Neural progenitor cell (in vitro differentiated cells): ENCODE measurements at regions not wholly inside any gene's neighbourhood (a gene's known extent, or its start where the extent isn't known, plus 50 kb on each side); places are given as distances from the start of the nearest gene placed in this dataset.
"Not testable (repeated sequence)": the region's sequence is repeated elsewhere in the genome, so short reads cannot be mapped to it uniquely, and the experiment has no call there.

Experiments
- DNase-seq: peaks from one replicate; pipeline ENCODE4 v3.0.0-alpha.2; 2016; ENCODE audit warnings: low spot score
- H2AFZ ChIP-seq: fragments of 200-600 bp; sonication (generic); replicated peaks from 2 replicates; pipeline ENCODE4 v1.6.1; 2016; ENCODE audit warnings: antibody characterized with exemption
- H3F3A ChIP-seq: fragments of 200-600 bp; sonication (generic); 2 replicates; pipeline ENCODE4 v1.6.1; 2016; ENCODE audit warnings: antibody characterized with exemption, low read depth
- H3K27ac ChIP-seq: fragments of 200-600 bp; sonication (generic); 2 replicates; pipeline ENCODE4 v1.5.1; 2016; ENCODE audit warnings: mild to moderate bottlenecking
- H3K27me3 ChIP-seq: fragments of 200-600 bp; sonication (generic); 2 replicates; pipeline ENCODE4 v1.6.1; 2016; ENCODE audit warnings: mild to moderate bottlenecking, moderate library complexity
- H3K36me3 ChIP-seq: fragments of 200-600 bp; sonication (generic); 2 replicates; pipeline ENCODE4 v1.5.1; 2016
- H3K4me1 ChIP-seq: fragments of 200-600 bp; sonication (generic); 2 replicates; pipeline ENCODE4 v1.6.1; 2016; ENCODE audit warnings: mixed run types
- H3K4me2 ChIP-seq: fragments of 200-600 bp; sonication (generic); 2 replicates; pipeline ENCODE4 v1.6.1; 2016
- H3K4me3 ChIP-seq: fragments of 200-600 bp; sonication (generic); 2 replicates; pipeline ENCODE4 v1.5.1; 2016
- H3K79me2 ChIP-seq: fragments of 200-600 bp; sonication (generic); 2 replicates; pipeline ENCODE4 v1.6.1; 2016; ENCODE audit warnings: low read depth
- H3K9ac ChIP-seq: fragments of 200-600 bp; sonication (generic); 2 replicates; pipeline ENCODE4 v1.6.1; 2016
- H3K9me3 ChIP-seq: fragments of 200-600 bp; sonication (generic); 2 replicates; pipeline ENCODE4 v1.5.1; 2016; ENCODE audit warnings: low read depth
- H4K20me1 ChIP-seq: fragments of 200-600 bp; sonication (generic); 2 replicates; pipeline ENCODE4 v1.6.1; 2016; ENCODE audit warnings: low read depth
- H3K27ac Mint-ChIP-seq: 3 replicates; pipeline ENCODE4 v1.8.0; 2021; ENCODE audit warnings: mixed read lengths
- H3K27me3 Mint-ChIP-seq: 2 replicates; pipeline ENCODE4 v1.8.0; 2022; ENCODE audit warnings: low read depth, mild to moderate bottlenecking, inconsistent platforms, moderate library complexity, mixed read lengths; ENCODE audit not compliant: insufficient read depth
- H3K36me3 Mint-ChIP-seq: 3 replicates; pipeline ENCODE4 v1.8.0; 2021; ENCODE audit warnings: mixed read lengths
- H3K4me1 Mint-ChIP-seq: 3 replicates; pipeline ENCODE4 v1.8.0; 2021; ENCODE audit warnings: mixed read lengths
- H3K4me3 Mint-ChIP-seq: 3 replicates; pipeline ENCODE4 v1.8.0; 2021; ENCODE audit warnings: mild to moderate bottlenecking, moderate library complexity, mixed read lengths
- H3K9me3 Mint-ChIP-seq: 3 replicates; pipeline ENCODE4 v1.8.0; 2020; ENCODE audit warnings: mixed read lengths
- EZH2 ChIP-seq: fragments of 200-600 bp; sonication (generic); IDR thresholded peaks from 2 replicates; pipeline ENCODE4 v1.6.1; 2017; ENCODE audit warnings: antibody characterized with exemption, mild to moderate bottlenecking, moderate library complexity
- EZH2phosphoT487 ChIP-seq: fragments of 200-600 bp; sonication (generic); IDR thresholded peaks from 2 replicates; pipeline ENCODE4 v1.6.1; 2017; ENCODE audit warnings: antibody characterized with exemption
- TF ChIP-seq, protein P1 (sequence below): fragments of 200-600 bp; sonication (generic); IDR thresholded peaks from 2 replicates; pipeline ENCODE4 v1.5.1; 2017; ENCODE audit warnings: antibody characterized with exemption, mild to moderate bottlenecking

- Histone ChIP-seq H2AFZ (no peak overlapping the region), H3K36me3 (no peaks in the 10 kb centered on the region), H3K9ac (no peak overlapping the region), H3K79me2 (no peaks in the 10 kb centered on the region), H3K4me3 (no peak overlapping the region), H3F3A (no peaks in the 10 kb centered on the region), H4K20me1 (no peaks in the 10 kb centered on the region), H3K27ac (no peak overlapping the region), H3K9me3 (no peaks in the 10 kb centered on the region), H3K4me2 (no peak overlapping the region), H3K27me3 (no peaks in the 10 kb centered on the region), H3K4me1 (no peaks in the 10 kb centered on the region)
- no peaks in the 10 kb centered on the region for H3K9me3 Mint-ChIP-seq
- H3K36me3 Mint-ChIP-seq: no peaks in the 10 kb centered on the region
- H3K4me1 Mint-ChIP-seq: no peaks in the 10 kb centered on the region
- no peak for DNase-seq
- no peak overlapping the region for H3K27ac Mint-ChIP-seq
- H3K27me3 Mint-ChIP-seq: peaks cover 2% of the 10 kb centered on the region
- TF ChIP-seq, protein P1, sequence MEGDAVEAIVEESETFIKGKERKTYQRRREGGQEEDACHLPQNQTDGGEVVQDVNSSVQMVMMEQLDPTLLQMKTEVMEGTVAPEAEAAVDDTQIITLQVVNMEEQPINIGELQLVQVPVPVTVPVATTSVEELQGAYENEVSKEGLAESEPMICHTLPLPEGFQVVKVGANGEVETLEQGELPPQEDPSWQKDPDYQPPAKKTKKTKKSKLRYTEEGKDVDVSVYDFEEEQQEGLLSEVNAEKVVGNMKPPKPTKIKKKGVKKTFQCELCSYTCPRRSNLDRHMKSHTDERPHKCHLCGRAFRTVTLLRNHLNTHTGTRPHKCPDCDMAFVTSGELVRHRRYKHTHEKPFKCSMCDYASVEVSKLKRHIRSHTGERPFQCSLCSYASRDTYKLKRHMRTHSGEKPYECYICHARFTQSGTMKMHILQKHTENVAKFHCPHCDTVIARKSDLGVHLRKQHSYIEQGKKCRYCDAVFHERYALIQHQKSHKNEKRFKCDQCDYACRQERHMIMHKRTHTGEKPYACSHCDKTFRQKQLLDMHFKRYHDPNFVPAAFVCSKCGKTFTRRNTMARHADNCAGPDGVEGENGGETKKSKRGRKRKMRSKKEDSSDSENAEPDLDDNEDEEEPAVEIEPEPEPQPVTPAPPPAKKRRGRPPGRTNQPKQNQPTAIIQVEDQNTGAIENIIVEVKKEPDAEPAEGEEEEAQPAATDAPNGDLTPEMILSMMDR: no peak
- TF ChIP-seq EZH2phosphoT487: no peak
- TF ChIP-seq EZH2: no peak
- H3K4me3 Mint-ChIP-seq: no peak overlapping the region
Measured at GRCh38 chr18:57950542-57950941, 93.5 kb upstream of the NEDD4L start.

- not testable (repeated sequence) for H3K27me3 ChIP-seq, H3K27me3 Mint-ChIP-seq, H4K20me1 ChIP-seq, H3K36me3 Mint-ChIP-seq, H3F3A ChIP-seq, H3K4me3 Mint-ChIP-seq, H2AFZ ChIP-seq, H3K27ac Mint-ChIP-seq, H3K79me2 ChIP-seq, H3K9ac ChIP-seq, H3K4me2 ChIP-seq, H3K9me3 ChIP-seq, H3K27ac ChIP-seq, H3K36me3 ChIP-seq, DNase-seq, H3K4me1 Mint-ChIP-seq, H3K4me3 ChIP-seq, H3K9me3 Mint-ChIP-seq, H3K4me1 ChIP-seq
Measured at GRCh38 chr18:57949335-57949734, 94.7 kb upstream of the NEDD4L start.

DNA sequence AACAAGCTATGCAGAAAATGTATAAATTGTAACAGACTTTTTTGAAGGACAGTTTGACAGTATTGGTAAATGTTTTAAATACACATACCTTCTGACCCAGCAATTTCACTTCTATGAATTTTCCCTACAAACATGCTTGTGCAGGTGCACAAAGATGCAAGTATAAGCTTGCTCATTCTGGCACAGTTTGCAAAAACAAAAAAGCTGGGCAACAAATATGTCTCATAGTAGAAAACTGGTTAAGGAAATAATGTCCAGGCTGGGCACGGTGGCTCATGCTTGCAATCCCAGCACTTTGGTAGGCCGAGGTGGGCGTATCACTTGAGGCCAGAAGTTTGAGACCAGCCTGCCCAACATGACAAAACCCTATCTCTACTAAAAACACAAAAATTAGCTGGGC, 96.9 kb upstream of the NEDD4L start:
- Mint-ChIP-seq H3K4me3 (no peak overlapping the region), H3K27me3 (peaks cover 2% of the 10 kb centered on the region), H3K4me1 (peaks cover 9% of the 10 kb centered on the region), H3K27ac (no peak overlapping the region), H3K36me3 (no peaks in the 10 kb centered on the region), H3K9me3 (no peaks in the 10 kb centered on the region)
- H4K20me1 ChIP-seq: no peaks in the 10 kb centered on the region
- H3K36me3 ChIP-seq: no peaks in the 10 kb centered on the region
- no peak overlapping the region for H2AFZ ChIP-seq
- H3F3A ChIP-seq: peaks cover 6% of the 10 kb centered on the region
- no peaks in the 10 kb centered on the region for H3K79me2 ChIP-seq
- H3K9ac ChIP-seq: no peak overlapping the region
- H3K27me3 ChIP-seq: no peaks in the 10 kb centered on the region
- TF ChIP-seq, protein P1: no peak
- no peak for TF ChIP-seq EZH2phosphoT487
- no peak overlapping the region for H3K27ac ChIP-seq
- H3K4me2 ChIP-seq: no peak overlapping the region
- no peaks in the 10 kb centered on the region for H3K9me3 ChIP-seq
- peaks cover 14% of the 10 kb centered on the region for H3K4me1 ChIP-seq
- DNase-seq: no peak
- no peak overlapping the region for H3K4me3 ChIP-seq

GRCh38 chr18:57943723-57944122, 100.3 kb upstream of the NEDD4L start:
- Histone ChIP-seq H3K9ac (no peak overlapping the region), H3K27me3 (no peaks in the 10 kb centered on the region), H3F3A (peaks cover 12% of the 10 kb centered on the region), H3K27ac (no peak overlapping the region), H3K79me2 (no peaks in the 10 kb centered on the region), H3K9me3 (no peaks in the 10 kb centered on the region), H3K4me3 (no peak overlapping the region), H3K4me1 (peaks cover 20% of the 10 kb centered on the region), H4K20me1 (no peaks in the 10 kb centered on the region), H3K36me3 (no peaks in the 10 kb centered on the region), H2AFZ (no peak overlapping the region), H3K4me2 (no peak overlapping the region)
- no peaks in the 10 kb centered on the region for H3K36me3 Mint-ChIP-seq
- H3K4me3 Mint-ChIP-seq: no peak overlapping the region
- TF ChIP-seq EZH2 (no peak), EZH2phosphoT487 (no peak)
- TF ChIP-seq, protein P1: no peak
- no peak overlapping the region for H3K27ac Mint-ChIP-seq
- H3K27me3 Mint-ChIP-seq: peaks cover 2% of the 10 kb centered on the region
- no peaks in the 10 kb centered on the region for H3K9me3 Mint-ChIP-seq
- peak; percentile 14 for DNase-seq
- H3K4me1 Mint-ChIP-seq: peaks cover 16% of the 10 kb centered on the region
